Activated naive CD8-positive, alpha-beta T cell treated with anti-CD3 and anti-CD28 coated beads, Interleukin-2, amount 50 U/mL, for 16 hours (primary cell): ENCODE measurements at regions not wholly inside any gene's neighbourhood (a gene's known extent, or its start where the extent isn't known, plus 50 kb on each side); places are given as distances from the start of the nearest gene placed in this dataset.
"Not testable (repeated sequence)": the region's sequence is repeated elsewhere in the genome, so short reads cannot be mapped to it uniquely, and the experiment has no call there.

Source experiments
- DNase-seq: peaks from one replicate; pipeline ENCODE4 v3.0.0-alpha.2; 2020; ENCODE audit warnings: low read depth, low spot score

DNA sequence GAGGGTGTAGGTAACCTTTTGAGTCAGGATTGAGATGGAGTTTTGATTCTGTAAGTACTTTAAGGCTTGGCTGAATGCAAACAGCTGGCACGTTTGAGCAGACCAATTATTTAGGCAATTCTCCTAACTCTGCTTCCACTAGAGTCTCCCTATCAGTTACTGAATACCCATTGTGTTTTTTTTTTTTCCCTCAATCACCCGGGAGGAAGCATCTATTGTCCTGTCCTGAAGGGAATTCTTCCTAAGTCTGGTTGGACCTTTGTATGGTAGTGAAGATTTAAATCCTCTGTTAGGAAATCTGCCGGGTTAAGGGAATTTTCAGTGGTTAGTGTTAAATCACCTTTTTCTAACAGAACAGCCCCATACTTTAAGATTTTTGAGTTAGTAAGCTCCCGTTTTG lies 571.2 kb upstream of the USP24 start:
- no peak for DNase-seq

DNA sequence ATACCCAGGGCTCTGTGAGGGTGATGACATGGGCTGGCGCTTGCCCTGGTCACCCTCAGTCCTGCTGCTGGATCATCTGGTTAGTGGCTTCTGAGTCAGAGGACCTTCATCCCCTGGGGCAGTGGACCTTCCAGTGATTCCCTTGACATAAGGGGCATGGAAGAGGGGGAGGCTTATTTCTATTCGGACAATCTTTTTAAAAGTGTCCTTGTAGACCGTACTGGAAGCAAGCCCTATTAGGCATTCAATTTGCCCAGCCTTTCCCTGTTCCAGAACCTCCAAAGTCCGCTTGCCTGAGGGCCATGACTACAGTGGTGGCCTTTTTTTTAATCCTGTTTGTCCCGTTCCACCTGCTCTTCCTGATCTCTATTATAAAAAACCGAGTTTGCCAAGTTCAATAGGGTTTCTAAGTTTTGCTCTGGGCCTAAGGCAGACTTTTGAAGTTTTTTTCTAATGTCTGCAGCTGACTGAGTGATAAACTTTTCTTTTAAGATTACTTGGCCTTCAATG lies 569.8 kb upstream of the USP24 start:
- not testable (repeated sequence) for DNase-seq

DNA sequence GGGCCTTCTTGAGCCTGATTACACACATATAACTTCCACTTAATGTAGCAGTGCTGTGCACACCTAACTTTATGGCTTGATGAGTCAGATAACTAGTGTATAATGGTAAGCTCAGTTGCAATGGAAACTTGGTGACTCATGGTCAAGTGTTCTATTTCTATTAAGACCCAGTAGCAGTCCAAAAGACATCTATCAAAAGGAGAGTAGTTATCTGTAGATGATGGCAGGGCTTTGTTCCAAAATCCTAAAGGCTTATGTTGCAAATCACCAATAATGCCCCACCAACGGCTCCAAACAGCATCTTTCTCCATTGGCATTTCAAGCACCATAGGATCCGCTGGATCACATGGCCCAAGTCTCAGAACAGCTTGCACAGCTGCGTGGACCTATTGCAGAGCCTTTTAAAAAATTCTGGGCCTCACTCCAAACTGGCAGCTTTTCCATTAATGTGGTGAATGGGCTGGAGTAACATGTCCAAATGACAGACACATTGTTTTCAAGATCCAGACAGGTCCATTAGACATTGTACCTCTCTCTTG lies 566.8 kb upstream of the USP24 start:
- no peak for DNase-seq

GRCh38 chr1:55781003-55781402 lies 565.8 kb upstream of the USP24 start:
- DNase-seq = no peak

GRCh38 chr1:55777545-55777944 lies 562.4 kb upstream of the USP24 start:
- no peak for DNase-seq

- DNase-seq = no peak
Observed at GRCh38 chr1:55775007-55775406, 559.8 kb upstream of the USP24 start.

DNA sequence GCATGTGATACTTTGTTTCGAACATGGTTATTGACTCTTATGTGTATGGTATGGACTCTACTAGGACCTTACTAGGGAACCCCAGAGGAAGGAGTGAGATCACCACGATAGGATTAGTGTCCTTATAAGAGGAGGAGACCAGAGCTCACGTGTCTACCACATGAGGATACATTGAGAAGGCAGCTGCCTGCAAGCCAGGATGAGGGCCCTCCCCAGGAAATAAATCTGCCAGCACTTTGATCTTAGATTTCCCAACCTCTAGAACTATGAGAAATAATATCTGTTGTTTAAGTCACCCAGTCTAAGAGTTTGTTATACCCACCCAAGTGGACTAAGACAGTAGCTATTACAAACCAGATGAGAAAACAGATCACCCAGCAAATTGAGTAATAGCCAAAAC lies 559.3 kb upstream of the USP24 start:
- DNase-seq = no peak

DNA sequence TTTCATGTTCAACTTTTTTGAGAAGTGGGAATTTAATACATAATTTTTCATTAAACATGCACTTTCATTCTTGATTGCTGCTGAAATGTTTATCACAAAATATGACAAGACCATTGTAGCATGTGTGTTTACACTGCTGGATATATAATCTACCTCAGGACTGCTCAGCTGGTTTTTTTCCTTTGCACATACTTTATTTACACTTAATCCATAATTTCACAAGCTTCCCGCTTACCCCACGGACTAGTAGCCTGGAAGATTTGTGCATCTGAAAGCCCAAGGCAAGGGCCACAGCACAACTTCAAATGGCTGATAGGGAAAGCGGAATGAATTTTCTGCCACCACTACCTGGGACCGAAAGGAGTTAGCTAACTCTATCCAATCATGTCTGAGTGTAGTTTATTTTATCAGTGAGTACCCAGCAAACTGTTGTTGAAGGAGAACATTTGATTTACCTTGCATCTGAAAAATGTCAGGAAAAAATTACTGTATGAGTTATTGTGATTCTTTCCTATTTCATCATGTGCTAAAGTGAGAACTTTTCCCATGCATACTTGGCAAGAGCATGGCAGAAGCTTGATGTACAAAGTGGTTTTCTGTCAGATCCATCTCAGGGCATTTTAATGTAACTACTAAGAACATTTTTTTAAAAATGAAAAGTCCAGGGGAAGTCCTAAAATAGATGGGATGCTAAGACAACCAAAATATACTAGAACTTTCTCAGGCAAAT lies 558.2 kb upstream of the USP24 start:
- no peak for DNase-seq

DNA sequence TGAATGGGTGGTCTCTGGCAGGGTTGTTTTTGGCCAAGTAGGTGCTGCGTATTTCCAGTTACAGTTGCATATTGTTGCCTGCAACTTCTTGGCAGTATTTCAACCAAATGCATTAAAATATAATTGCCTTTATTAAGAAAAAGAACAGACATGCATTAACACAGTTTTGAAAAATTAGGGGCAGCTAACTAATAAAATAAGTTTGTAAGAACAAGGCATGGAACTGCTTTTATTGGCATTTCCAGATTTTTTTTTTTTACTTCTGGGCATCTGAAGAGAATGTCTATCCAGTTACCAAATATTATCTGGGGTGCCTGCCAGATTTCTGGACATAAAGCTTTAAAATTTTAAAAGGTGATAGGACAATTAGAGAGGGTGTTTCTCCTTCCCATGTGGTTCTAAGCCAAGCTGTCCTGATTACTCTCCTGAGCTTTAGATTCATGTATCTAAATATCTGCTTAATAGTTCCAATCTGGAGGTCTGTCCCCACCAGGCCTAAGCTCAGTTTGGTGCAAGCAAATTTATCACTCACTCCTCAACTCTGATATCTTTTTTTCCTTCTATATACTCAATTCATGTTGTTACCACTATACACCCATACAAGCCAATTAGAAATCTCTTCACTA lies 553.3 kb upstream of the USP24 start:
- no peak for DNase-seq

DNA sequence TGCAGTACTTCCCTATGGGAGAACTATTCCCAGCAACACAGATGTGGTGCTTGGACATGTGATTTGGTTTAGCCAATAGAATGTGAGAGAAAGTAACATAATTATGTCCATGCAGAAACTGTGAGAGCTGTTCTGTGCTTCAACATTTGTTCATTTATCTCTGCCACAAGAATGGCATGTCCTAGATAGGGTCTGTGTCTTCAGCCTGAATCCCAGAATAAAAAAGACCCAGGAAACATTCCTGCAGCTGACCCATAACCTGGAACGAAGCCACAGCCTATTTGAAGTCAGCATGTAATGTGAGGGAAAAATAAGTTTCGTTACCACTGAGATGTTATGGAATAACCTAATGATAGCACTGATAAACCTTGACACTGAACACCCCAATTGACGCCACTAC lies 552.0 kb upstream of the USP24 start:
- no peak for DNase-seq

GRCh38 chr1:55765505-55765904 lies 550.3 kb upstream of the USP24 start:
- not testable (repeated sequence) for DNase-seq

DNA sequence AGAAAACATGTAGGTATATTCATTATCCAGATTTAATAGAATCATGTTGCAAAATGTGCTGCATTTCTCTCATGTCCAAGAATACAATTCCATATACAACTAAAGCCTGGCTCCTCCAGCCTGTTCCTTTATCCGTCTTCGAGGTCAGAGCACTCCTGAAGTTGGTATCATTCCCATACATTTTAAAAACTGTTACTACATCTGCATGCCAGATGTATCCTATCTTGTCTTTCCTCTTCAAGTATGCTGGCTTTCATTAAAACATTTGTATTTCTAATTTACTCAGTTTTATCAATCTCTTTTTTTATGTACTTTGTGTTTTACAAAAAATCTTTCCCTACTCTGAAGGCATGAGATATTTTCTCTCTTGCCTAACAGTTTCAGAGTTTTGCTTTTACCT lies 536.6 kb upstream of the USP24 start:
- no peak for DNase-seq

- DNase-seq = no peak
Observed at GRCh38 chr1:55750628-55750995, 535.4 kb upstream of the USP24 start.

DNA sequence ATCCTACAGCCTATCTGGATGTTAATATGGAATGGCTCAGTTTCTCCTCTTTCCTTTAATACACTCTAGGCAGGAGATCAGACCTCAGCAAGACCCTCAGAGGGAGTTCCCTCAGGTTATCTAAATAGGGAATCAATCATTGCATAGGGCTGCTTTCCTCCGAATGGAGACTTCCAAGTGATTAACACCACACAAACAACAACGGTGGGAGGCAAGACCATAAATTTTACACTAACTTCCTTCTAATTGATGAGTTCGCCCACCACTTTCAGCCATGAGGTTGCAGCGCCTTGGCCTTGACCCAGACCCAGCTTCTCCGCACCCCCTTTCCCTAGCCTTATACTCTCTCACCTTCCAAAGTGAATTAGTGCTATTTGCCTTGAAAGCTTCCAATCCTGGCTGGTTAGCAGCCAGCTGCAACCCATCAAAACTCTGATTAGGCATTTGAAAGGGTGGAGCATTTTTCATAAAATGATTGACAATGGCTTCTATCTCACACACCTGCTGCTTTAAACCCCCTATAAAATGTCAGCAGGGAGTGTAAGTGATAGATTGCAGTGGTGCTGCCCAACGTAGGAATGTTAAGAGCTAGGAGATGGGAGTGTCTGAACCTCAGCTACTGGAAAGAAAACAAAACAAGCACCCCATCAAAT lies 534.9 kb upstream of the USP24 start:
- DNase-seq = no peak

DNA sequence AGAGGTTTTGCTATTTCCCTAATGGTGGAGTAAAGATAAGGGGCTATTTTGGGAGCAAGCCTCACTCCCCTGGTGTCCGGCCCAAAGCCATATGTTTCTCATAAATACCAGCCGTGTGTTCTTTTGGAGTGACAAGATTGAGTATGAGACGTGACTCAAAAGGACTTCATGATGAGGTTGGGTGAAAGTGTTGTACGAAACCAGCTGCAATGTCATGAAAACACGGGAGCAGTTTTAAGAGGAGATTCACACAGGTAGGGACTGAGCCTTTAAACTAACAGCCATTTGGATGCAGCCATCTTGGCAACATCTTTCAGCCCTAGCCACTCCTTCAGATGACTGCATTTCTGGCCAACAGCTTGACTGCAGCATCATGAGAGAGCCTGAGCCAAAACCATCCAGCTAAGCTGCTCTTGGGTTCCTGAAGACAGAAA lies 532.3 kb upstream of the USP24 start:
- no peak for DNase-seq

GRCh38 chr1:55746710-55747109 lies 531.5 kb upstream of the USP24 start:
- DNase-seq = no peak

GRCh38 chr1:55741516-55741915 lies 526.4 kb upstream of the USP24 start:
- no peak for DNase-seq

DNA sequence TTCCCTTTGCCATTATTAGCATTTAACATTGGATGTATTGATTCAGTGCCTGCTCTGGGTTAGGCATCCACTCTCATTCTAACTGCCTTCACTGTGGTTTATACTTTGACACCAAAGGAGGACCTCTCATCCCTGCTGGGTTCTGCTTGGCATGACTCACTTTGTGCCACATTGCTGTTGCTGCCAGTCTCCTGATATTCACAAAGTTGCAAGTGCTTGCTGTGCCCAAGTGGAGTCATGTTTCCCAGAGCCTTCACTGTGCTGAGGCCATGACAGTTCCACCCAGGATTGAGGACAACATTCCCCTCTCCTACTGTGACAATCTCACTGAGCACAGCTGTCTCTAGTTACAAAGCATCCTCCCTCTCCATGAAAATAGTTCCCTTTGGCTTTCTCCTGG lies 519.9 kb upstream of the USP24 start:
- DNase-seq = no peak

DNA sequence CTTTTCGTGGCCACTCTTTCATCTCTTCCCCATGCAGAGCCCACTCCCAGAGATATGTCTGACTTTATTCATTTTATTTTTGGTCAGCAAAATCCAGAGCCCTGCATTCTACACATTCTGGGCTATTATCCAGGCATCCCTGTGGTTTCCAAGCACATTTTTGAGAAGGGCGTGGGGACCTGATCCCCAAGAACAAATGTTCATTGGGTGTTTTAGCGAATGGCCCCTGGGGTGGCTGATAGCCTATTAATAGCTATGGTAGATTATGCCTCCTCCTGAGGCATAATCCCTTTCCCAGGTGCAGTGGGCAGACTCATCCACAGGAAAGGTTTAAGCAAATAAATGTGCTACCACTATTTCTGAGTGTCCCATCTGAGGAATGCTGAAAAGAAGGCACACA lies 511.8 kb upstream of the USP24 start:
- DNase-seq = no peak

DNA sequence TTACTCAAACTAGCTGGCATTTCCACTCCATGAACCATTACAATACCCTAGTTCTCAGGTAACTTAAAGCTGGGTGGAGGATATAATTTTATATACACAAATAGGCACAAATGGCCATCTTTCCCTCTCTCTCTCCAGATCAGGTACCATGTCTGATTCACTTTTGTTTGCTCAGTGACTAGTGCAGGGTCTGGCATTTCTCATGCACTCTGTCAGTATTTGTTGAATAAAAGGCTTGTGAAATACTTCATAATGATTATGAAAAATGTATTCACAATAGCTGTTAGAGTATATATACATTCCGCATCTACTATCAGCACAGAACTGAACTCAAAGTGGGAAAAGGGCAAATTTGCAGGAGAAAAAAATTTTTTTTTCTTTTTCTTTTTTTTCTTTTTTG lies 510.2 kb upstream of the USP24 start:
- DNase-seq = no peak

GRCh38 chr1:55724551-55725325 lies 509.6 kb upstream of the USP24 start:
- DNase-seq = no peak

DNA sequence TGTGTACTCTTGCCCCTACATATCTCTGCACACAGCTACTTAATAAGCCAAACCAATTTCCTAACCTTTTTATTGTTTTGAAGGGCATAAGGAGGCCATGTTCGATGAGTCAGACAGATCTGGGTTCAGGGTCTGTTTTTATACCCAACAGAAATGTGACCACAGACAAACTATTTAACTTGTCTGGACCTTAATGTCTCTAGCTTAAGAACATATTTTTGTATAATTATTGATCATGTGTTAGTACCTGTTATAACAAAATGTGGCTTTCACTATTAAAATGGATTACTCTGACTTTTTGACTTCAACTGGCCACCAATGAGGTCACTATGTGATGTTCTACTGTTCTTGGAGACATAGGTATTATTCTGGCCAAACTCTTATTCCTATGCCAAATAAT lies 507.8 kb upstream of the USP24 start:
- DNase-seq = no peak
